Head of caudate nucleus (tissue), 42 donors: ENCODE measurements at regions not wholly inside any gene's neighbourhood (a gene's known extent, or its start where the extent isn't known, plus 50 kb on each side); places are given as distances from the start of the nearest gene placed in this dataset.
"Not testable (repeated sequence)": the region's sequence is repeated elsewhere in the genome, so short reads cannot be mapped to it uniquely, and the experiment has no call there.

Source experiments
- DNase-seq, 42 donors: peaks; one replicate each; pipeline versions ENCODE4 v3.0.0 to v3.0.0-alpha.2; 2020 to 2021; ENCODE audit warnings: mixed read lengths in 7 of 42
- intact Hi-C: fragments of 100-400 bp; cut with DNase I; formaldehyde crosslinking; loops from one replicate; pipeline ENCODE4 v1.15.0; 2022

DNA sequence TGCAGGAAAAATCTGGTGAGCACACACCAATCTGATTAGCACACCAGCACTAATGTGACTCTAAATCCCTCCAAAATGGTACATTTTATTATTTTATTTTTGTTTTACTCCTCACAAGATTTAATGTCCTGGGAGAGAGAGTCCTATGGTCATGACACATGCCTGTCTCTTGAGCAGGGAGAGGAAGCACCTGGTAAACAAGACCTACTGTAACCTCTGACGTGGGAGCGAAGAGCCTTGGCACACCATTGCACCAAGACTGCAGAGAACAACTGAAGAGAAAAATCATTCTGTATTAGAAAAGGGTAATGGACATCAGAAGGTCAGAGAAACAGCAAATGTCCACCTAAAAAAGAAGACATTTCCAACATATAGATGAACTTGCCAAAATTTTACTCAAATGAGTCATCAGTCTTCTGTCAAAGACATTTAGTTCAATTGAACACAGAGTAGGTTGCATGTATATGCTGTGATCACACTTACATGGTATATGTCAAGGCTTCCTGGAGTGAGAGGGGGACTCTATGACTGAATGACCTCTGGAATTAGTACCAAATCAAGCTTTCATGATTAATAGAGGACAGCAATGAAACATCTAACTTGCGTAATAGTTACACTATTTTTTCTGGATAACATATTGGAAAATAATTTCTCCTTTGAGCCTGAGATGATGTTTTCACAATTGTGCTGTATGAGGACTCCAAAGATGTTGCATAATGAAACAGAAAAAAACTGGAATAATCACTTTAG lies 186.9 kb upstream of the FLRT2 start:
- intact Hi-C loops: no loop called here
- no peak for DNase-seq

DNA sequence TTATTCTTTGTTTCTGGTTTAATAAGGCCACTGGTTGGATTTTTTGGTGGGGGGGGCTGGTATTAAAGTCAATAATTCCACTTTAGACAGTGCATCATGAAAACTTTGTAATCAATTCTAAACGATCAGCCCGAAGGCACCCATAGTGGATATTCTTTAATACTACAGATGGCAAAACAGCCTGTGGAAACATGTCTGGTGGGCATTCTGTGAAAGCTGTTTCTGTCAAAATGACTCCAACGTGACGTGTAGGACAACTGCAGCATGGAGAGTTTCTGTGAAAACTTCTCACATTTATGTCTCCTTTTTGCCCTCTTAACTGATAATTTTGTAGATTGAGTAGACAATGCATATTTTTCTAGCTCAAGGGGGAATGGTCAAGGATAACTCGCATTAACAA lies 185.8 kb upstream of the FLRT2 start:
- no peak for DNase-seq
- intact Hi-C loops: no loop called here

DNA sequence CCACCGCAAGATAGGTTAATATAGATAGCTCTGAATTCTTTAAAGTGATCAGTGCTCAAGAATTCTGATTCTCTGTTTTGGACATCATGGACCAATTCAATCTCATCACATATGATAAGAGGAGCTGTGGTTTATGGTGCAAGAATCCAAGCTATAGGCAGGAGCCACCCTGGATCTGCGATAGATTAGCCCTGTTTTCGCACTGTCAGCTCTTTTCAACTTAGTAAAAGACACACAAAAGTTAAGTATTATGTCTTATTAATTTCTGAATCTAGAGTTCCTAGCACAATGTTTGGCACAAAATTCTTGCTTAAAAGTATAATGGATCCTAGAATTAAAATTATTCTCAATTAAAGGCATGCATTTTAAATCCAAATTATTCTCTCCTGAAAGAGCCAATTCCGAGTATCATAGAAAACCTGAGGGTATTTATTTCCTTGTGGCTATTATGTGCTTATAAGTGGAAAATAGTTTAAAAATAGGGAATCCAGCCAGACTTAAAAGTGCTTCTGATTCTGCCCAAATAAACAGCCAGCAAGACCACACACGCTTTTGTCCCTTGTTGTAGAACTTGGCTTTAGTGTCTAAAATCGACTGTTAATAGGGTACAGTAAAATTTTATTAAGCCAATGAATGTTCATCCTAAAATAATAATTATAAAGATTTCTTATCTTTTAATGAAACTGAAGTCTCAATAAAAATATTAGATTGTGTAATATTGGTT lies 184.9 kb upstream of the FLRT2 start:
- DNase-seq: no peak
- intact Hi-C loops: no loop called here

DNA sequence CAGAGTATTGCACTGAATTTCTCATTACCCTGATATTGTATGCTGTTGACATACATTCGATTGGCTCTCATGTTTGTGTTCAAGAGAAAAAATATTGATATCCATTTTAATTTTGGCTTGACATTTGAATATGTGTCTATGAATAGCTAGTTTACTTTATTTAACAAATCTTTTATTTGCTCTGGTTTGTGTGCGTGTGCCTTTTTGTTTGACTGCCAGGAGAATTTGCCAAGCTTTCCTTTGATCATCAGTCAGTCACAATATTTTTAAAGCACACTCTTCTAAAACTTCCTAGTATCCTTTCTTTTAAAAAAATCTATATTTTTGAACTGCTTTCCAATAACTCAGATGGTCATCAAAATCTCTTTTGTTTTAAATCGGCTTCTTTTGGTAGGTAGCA lies 179.3 kb upstream of the FLRT2 start:
- intact Hi-C loops: no loop called here

DNA sequence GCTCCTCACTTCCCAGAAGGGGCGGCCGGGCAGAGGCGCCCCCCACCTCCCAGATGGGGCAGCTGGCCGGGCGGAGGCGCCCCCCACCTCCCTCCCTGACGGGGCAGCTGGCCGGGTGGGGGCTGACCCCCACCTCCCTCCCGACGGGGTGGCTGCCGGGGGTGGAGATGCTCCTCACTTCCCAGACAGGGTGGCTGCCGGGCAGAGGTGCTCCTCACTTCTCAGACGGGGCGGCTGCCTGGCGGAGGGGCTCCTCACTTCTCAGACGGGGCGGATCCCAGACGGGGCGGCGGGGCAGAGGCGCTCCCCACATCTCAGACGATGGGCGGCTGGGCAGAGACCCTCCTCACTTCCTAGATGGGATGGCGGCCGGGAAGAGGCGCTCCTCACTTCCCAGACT lies 177.4 kb upstream of the FLRT2 start:
- intact Hi-C loops, DNase-seq: not testable (repeated sequence)

More for the DNA sequence above, 179.3 kb upstream of the FLRT2 start:
- no peak for DNase-seq

DNA sequence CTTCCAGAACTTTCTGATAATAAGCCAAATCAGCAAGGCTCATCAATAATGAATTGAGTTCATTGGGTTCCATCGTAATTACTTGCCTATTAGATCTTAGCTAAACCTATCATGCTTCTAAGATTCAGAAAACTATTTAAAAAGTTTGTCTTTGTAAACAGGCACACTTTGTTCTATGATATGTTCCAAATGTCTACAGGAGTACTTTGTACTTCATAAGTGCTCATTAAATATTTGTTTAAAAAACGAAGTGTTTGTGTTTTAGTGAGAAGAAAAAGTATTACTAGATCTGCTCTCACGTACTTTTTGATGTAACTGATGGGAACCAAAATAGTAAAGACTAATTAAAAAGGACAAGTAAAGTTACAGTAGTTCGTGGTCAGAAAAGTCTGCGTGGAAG lies 172.8 kb upstream of the FLRT2 start:
- intact Hi-C loops: no loop called here
- no peak for DNase-seq

DNA sequence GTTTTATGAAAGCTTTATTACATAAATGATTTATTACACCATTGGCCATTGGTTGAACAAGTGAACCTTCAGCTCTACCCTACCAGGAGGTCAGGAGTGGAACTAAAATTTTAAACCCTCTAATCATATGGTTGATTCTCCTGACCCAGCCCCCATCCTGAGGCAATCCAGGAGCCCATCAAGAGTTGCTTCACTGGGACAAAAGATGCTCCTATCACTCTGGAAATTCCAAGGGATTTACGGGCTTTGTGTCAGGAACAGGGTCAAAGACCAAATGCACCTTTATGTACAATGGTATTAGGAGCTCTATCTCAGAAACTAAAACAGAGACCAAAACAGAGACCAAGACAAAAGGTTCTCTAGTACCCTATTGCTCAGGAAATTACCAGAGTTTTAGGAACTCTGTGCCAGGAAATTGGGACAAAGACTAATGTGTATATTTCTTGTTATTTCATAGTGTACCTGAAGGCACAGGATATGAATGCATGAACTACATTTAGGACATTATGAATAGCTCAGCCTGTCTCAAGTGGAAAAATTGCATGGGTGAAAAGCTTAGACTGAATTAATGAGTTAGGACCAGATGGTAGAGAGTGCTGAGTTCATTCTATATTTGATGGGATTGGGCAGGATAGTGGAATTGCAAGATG lies 171.7 kb upstream of the FLRT2 start:
- no peak for DNase-seq
- intact Hi-C loops: no loop called here

DNA sequence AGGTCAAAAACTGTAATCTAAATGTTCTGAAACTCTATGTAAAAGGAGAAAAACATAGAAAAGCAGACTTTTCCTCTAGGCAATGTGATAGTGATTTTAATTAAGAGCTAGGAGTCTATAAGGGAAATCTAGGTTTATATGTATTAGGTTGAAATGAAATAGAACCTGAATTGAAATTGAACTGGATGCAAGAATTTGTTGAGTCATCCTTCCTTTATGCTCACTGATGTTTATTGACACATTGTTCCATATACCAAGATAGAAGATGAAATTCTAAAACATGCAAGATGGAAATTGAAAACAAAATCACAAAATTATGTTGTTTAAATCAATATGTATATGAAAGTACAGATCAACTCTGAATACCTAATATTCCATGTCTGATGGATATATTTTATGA lies 170.4 kb upstream of the FLRT2 start:
- intact Hi-C loops: no loop called here

DNA sequence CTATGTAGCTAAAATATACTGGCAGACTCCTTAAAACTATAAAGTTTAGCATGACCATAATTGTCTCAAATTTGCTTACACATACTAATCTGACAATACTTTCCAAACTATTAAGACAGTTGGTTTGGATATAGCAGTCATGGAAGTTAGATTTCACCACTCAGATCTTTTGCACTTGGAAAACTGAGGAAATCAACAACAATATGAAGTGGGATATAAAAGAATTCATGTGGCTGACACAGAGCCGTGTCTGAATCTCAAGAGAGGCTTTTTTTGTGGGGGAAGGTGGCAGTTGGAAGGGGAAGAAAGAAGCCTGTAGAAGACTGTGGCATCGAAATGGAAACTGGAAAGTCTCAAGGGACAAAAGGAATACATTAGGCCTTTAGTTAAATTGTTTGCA lies 166.6 kb upstream of the FLRT2 start:
- no peak for DNase-seq
- intact Hi-C loops: no loop called here

More for the DNA sequence above, 170.4 kb upstream of the FLRT2 start:
- DNase-seq: no peak

DNA sequence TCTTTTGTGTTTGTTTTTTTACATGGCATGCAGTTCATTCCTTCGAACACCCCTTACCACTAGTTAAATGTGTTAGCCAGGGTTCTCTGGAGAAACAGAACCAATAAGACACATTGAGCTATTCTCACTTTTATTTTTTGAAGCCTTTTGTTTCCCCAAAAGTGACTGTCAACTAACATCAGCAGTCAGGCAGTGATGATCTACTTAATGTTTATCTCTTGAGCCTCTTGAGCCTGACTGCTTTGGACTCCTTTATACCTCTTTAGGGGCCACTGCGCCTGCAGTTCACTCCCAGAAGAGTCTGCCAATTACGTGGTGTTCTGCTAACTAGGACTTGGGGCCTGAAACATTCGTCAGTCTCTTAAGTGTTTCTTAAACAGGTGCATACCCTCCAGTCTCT lies 163.7 kb upstream of the FLRT2 start:
- intact Hi-C loops: no loop called here
- no peak for DNase-seq

DNA sequence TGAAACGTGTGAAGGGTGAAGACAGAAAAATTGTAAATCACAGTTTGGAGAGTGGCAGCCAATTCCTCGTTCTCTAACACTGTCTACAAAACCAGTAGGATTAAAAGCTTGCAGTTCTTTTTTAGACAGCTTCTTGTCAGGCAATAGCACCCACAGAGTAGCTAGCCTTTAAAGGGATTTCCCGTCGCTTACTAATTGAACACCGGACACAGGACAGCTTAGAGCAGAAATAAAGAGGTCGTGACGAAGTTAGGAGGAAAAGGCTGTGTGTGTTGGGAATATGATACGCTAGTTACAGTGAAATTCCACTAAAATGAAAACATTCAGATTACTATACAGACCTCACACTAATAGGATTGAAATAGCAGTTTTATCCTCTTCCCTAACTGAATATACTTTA lies 149.1 kb upstream of the FLRT2 start:
- intact Hi-C loops: no loop called here
- no peak for DNase-seq

DNA sequence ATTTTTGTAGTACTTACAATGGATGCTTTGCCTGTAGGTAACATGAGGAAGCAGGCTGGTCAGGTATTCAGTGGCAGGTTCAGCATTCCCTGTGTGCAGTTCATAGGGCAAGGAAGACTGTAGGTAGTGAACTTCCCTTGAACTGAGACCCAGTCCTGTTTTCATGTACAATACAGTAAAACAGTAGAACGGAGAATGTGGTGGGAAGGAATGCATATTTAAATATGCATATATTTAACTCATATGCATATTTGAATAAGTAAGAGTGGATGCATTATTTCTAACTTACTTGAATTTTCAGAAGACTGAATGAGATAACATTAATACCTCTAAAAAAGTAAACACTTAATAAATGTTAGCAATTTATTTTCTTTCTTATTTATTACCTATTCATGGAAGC lies 147.6 kb upstream of the FLRT2 start:
- intact Hi-C loops: no loop called here
- DNase-seq: no peak

DNA sequence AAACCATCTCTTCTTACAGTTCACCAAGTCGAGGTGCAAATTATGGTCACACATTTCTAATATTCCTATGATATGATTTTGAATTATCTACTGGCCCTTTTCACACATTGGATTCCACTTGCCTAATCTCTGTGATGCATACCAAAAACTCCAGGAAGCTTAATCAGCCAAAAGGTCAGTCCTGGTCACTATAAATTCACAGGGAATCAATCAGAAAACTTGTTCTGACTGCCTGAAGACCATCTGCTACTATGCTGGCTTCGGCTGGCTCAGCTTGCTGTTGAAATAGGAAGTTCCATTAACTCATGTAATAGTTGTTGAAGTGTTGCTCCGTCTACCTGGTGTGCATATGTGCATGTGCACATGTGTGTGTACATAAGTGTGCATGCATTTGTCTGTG lies 142.8 kb upstream of the FLRT2 start:
- intact Hi-C loops: no loop called here

DNA sequence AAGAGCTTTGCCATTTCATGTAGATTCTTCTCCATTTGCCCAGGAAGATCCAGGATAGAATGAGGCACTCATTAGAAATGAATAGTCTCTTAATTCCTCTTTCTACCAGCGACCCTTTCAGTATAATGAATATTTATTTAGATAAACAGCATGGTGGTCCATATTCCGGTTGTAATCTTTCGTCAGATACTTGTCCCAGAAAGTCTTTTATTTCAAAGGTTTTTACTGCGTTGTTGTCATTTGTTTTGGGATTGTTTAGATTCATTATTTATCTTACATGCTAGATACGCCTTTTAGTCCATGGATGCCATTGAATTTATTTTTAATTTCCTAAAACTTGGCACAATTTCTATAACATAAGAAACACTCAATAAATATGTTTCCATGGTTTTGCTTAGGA lies 139.7 kb upstream of the FLRT2 start:
- intact Hi-C loops: no loop called here
- DNase-seq: no peak

More for the DNA sequence above, 142.8 kb upstream of the FLRT2 start:
- no peak for DNase-seq

DNA sequence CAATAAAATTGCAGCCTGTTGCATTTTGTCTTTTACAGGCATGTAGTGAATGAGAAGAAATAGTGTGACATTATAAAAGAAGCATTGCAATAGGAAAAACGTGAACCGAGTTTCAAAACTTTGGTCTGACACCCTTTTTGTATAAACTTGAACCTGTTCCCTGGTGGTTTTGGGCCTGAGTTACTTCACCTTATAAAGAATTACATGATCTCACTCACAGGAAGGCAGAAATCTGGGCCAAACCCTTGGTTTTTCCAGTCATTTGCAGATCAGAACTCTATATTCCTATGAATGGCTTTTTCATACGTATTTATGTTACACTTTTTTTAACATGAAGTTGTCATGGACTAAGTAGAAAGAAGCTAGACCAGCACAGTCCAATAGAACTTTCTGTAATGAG lies 138.5 kb upstream of the FLRT2 start:
- intact Hi-C loops: no loop called here
- DNase-seq: no peak

DNA sequence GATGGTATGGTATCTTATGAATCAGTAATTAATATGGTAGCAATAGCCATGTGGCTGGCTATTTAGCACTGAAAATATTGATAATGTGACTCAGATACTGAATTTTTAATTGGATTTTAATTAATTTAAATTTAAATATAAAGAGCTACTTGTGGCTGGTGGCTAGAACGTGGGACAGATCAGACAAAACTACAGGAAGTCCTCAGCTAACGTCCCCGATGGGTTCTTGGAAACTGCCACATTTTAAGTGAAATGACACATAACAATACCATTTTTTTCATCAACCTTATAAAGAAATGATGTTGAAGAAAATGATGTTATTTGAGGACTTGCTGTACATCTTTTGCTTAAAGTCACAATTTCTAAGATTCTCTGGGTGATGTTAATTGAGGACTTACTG lies 138.1 kb upstream of the FLRT2 start:
- no peak for DNase-seq
- intact Hi-C loops: no loop called here

DNA sequence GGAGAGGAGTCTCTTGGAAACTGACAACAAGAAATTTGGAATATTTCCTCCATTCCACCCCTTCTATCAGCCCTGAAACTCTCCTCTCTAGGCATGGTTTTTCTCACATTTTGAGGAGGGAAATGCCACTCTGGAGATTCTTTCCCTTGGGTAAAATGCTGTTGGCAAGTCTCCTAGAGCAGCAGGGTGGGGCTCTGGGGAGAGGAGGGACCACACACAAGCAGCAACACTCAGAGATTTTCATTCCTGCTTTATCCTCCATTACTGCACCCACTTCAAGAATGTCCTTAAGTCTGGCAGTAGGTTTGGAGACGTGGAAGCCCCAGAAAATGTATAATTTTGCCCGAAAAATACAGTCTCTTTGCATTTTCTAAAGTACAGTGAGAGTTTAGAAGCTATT lies 130.8 kb upstream of the FLRT2 start:
- DNase-seq: no peak
- intact Hi-C loops: no loop called here

DNA sequence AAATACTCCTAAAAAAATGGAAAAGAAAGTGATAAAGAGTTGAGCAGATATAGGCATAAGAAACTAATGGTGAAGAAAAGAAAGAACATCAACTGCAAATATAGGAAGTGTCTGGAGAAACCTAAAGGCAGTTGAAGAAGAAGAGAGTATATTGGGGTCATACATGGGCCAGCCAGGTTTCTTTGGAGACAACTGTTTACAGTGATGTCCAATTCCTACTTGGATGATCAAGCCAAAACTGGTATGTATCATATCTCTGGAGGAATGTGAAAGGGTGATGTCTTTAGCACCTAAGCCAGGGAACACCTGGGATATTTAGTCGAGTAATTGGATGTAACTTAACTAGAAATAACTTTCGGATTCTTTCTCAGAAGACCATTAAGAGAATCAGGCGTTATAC lies 129.3 kb upstream of the FLRT2 start:
- intact Hi-C loops: no loop called here
- no peak for DNase-seq

DNA sequence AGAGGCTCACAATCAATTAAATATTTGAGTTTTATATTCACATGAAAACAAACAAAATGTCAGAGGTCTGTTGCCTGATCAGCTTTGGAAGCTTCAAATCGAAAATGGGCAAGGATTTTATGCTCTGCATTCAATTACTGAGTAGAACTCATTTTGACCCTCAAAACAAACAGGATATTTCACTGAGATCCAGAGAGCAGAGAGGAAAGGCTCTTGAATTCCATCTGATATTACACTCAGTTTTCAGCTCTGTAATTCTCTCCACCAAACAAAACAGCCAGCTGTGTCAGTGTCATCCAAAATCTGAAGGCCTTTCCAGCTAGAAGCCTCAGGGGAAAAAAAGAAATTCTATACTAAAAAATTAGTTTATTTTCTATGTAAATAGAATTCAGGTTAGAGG lies 128.6 kb upstream of the FLRT2 start:
- no peak for DNase-seq
- intact Hi-C loops: no loop called here

DNA sequence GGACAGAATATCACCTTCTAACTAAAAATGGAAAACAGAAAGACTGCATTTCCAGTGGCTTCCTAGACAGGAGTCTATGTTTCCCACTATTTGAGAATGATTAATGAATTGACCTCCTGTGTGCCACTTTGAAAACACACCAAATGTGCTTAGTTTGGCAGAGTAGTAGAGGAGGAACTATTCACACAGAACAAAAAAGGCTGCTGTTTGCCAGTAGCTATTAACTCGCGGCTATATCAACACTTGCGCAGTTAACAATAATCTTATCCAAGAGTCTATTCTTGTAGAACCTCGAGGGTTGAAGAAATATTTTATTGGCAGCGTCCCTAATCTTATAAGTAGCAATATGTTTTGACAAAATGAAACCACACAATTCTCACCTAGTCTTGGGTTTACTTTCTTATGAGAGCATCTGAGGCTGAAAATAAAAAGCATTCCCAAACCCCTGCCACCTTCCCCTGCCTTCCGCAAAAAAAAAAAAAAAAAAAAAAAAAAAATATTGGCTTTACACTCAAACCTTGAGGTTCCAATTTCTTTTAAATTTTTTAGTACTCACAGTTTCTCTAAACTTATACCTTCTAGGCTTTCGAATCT lies 127.3 kb upstream of the FLRT2 start:
- intact Hi-C loops: no loop called here
- DNase-seq: no peak
